ENCODE measurements at regions not wholly inside any gene's neighbourhood (a gene's known extent, or its start where the extent isn't known, plus 50 kb on each side); places are given as distances from the start of the nearest gene placed in this dataset.

GRCh38 chr12:127162307-127162706 lies 1104.7 kb upstream of the TMEM132C start:
- no peaks in the 10 kb centered on the region for H3K27me3 ChIP-seq (ENCODE audit: control insufficient read depth in 2 of 2, insufficient read depth in 2 of 2, low read length in 2 of 2)
- intact Hi-C loops (cut with micrococcal nuclease): no loop called here
- H3K79me2 ChIP-seq (ENCODE audit: control insufficient read depth, insufficient read depth, low read length): no peaks in the 10 kb centered on the region
- no peaks in the 10 kb centered on the region for H3K9me1 ChIP-seq (replicated peaks; ENCODE audit: control insufficient read depth, extremely low read depth, insufficient read depth, low read length)
- H3K36me3 ChIP-seq (ENCODE audit: control insufficient read depth in 2 of 2, extremely low read depth in 1 of 2, insufficient read depth in 2 of 2, low read length in 2 of 2): no peaks in the 10 kb centered on the region
- no peak for FAIRE-seq
- no peak for DNase-seq (ENCODE audit: low read depth, low spot score)
- H3K4me3 ChIP-seq (replicated peaks in 1 of 3; ENCODE audit: insufficient read depth in 1 of 3, low read depth in 1 of 3, low read length in 3 of 3): no peak overlapping the region
- no peak overlapping the region for H3K27ac ChIP-seq (ENCODE audit: insufficient read depth, low read depth, low read length)
- dilution Hi-C loops (cut with MboI; ENCODE audit: extremely low pct_ligation_motif_present, low sequenced_read_pairs): no loop called here
- H4K20me1 ChIP-seq (replicated peaks; ENCODE audit: control insufficient read depth, extremely low read depth, insufficient read depth, low read length): no peaks in the 10 kb centered on the region
- no peaks in the 10 kb centered on the region for H3K4me1 ChIP-seq (ENCODE audit: control insufficient read depth, extremely low read depth, insufficient read depth, low read length)
- ChIA-PET CTCF (no interaction called here), POLR2A (no interaction called here)
- no peak overlapping the region for H3K4me2 ChIP-seq (ENCODE audit: insufficient read depth, low read length)
- no peak overlapping the region for H3K9ac ChIP-seq (replicated peaks; ENCODE audit: extremely low read depth, insufficient read depth, low read length)
- BruUV-seq (replicated peaks): no TSS peak
- H2AFZ ChIP-seq (ENCODE audit: low read depth, low read length): no peak overlapping the region
- H3K9me3 ChIP-seq (replicated peaks; ENCODE audit: control insufficient read depth, insufficient read depth, low read length): no peaks in the 10 kb centered on the region
- no peak for TF ChIP-seq CTCF (IDR thresholded peaks at IDR 0.05; ENCODE audit: extremely low read depth in 1 of 2, insufficient read depth in 1 of 2, low read depth in 1 of 2, low read length in 2 of 2)
- TF ChIP-seq MYC (IDR thresholded peaks at IDR 0.05; ENCODE audit: low read depth, low read length): no peak
- TF ChIP-seq MAX (IDR thresholded peaks at IDR 0.05; ENCODE audit: insufficient read depth, insufficient read length): no peak
- TF ChIP-seq GATA2 (IDR thresholded peaks at IDR 0.05; ENCODE audit: insufficient read depth, insufficient read length, low read depth, low read length): no peak
- TF ChIP-seq POLR2A (IDR thresholded peaks at IDR 0.05; ENCODE audit: low read depth, low read length): no peak
- TF ChIP-seq FOS (IDR thresholded peaks at IDR 0.05; ENCODE audit: borderline replicate concordance, insufficient read depth, low read length): no peak
- no peak for TF ChIP-seq EZH2 (IDR thresholded peaks at IDR 0.05; ENCODE audit: borderline replicate concordance, low read depth, low read length, severe bottlenecking)
- TF ChIP-seq JUN (IDR thresholded peaks at IDR 0.05; ENCODE audit: borderline replicate concordance, insufficient read depth, insufficient read length, low read depth): no peak
- no peak for TF ChIP-seq POLR2AphosphoS5 (IDR thresholded peaks at IDR 0.05; ENCODE audit: insufficient read depth, low read depth, low read length)

Data from endothelial cell of umbilical vein (primary cell).